H1 (cell line): ENCODE measurements at regions not wholly inside any gene's neighbourhood (a gene's known extent, or its start where the extent isn't known, plus 50 kb on each side); places are given as distances from the start of the nearest gene placed in this dataset.
A peak's percentile ranks its signal among the peaks of the same experiment; 100 is the strongest.

Experiments used
- CTCF ChIA-PET: fragments of 300-600 bp; sonication (Branson Sonifier 250); formaldehyde crosslinking; loops from one replicate; lab custom pipeline; 2021; ENCODE audit not compliant: partially characterized antibody; lab: Charles Lee
- POLR2A ChIA-PET: fragments of 300-600 bp; sonication (Branson Sonifier 250); formaldehyde crosslinking; loops from one replicate; lab custom pipeline; 2021; ENCODE audit warnings: inconsistent platforms; ENCODE audit not compliant: partially characterized antibody; lab: Charles Lee
- DNase-seq, 2 experiments: peaks; one replicate each; pipeline versions ENCODE4 v3.0.0 to v3.0.0-alpha.2; 2010 to 2022; ENCODE audit warnings: low spot score in 2 of 2, low read depth in 1 of 2, mixed read lengths in 1 of 2
- FAIRE-seq: peaks from 2 replicates; lab custom pipeline; 2011; peaks lifted over from hg19 to GRCh38; lab: Jason Lieb, UNC
- H2AFZ ChIP-seq: 2 replicates; pipeline ENCODE4 v1.8.1; 2012; ENCODE audit warnings: low read length, inconsistent platforms
- H2AK5ac ChIP-seq: 2 replicates; pipeline ENCODE4 v1.6.1; 2013; ENCODE audit warnings: low read depth, low read length
- H2BK120ac ChIP-seq: replicated peaks from 2 replicates; pipeline ENCODE3; 2013; ENCODE audit warnings: low read depth, low read length, inconsistent platforms
- H2BK12ac ChIP-seq: 2 replicates; pipeline ENCODE4 v1.6.1; 2013; ENCODE audit warnings: low read depth, low read length
- H2BK15ac ChIP-seq: 2 replicates; pipeline ENCODE4 v1.6.1; 2013; ENCODE audit warnings: low read length
- H2BK20ac ChIP-seq: 2 replicates; pipeline ENCODE4 v1.6.1; 2013; ENCODE audit warnings: low read length
- H2BK5ac ChIP-seq: 2 replicates; pipeline ENCODE4 v1.6.1; 2013; ENCODE audit warnings: low read depth, low read length
- H3K14ac ChIP-seq: 2 replicates; pipeline ENCODE4 v1.6.1; 2013; ENCODE audit warnings: inconsistent platforms; ENCODE audit not compliant: insufficient read length
- H3K18ac ChIP-seq: 2 replicates; pipeline ENCODE4 v1.6.1; 2013; ENCODE audit warnings: low read length; ENCODE audit errors: extremely low read depth
- H3K23ac ChIP-seq: 2 replicates; pipeline ENCODE4 v1.6.1; 2013; ENCODE audit warnings: inconsistent platforms; ENCODE audit not compliant: insufficient read length
- H3K23me2 ChIP-seq: 2 replicates; pipeline ENCODE4 v1.6.1; 2013; ENCODE audit warnings: low read depth, low read length
- H3K27ac ChIP-seq: 2 replicates; pipeline ENCODE4 v1.6.1; 2011; ENCODE audit warnings: low read depth, low read length, inconsistent platforms
- H3K27me3 ChIP-seq, 4 experiments: replicated peaks in 1 of 4; 1 replicate in 1 of 4; 2 replicates in 3 of 4; pipeline versions ENCODE4 v1.6.1 to v1.8.1; 2011 to 2013; ENCODE audit warnings: low read length in 3 of 4, mild to moderate bottlenecking in 3 of 4, inconsistent platforms in 2 of 4, mixed read lengths in 2 of 4, moderate library complexity in 1 of 4; ENCODE audit not compliant: control insufficient read depth in 3 of 4, insufficient read depth in 3 of 4; ENCODE audit errors: extremely low read depth in 1 of 4
- H3K36me3 ChIP-seq, 4 experiments: 2 replicates each; pipeline versions ENCODE4 v1.6.1 to v1.8.1; 2011 to 2013; ENCODE audit warnings: mild to moderate bottlenecking in 4 of 4, low read length in 3 of 4, moderate library complexity in 2 of 4, control low read depth in 1 of 4, inconsistent platforms in 1 of 4; ENCODE audit not compliant: insufficient read depth in 4 of 4, control insufficient read depth in 2 of 4
- H3K4ac ChIP-seq: replicated peaks from 2 replicates; pipeline ENCODE3; 2013; ENCODE audit warnings: low read length, low read depth, mixed read lengths, inconsistent platforms; ENCODE audit not compliant: insufficient read length
- H3K4me1 ChIP-seq, 4 experiments: replicated peaks in 1 of 4; 1 replicate in 1 of 4; 2 replicates in 3 of 4; pipeline versions ENCODE4 v1.6.1 to v1.8.1; 2011 to 2013; ENCODE audit warnings: low read length in 3 of 4, inconsistent platforms in 2 of 4, mixed read lengths in 1 of 4; ENCODE audit not compliant: insufficient read depth in 4 of 4, control insufficient read depth in 3 of 4
- H3K4me2 ChIP-seq, 2 experiments: 2 replicates each; pipeline versions ENCODE4 v1.6.1 to v1.8.1; 2011 to 2013; ENCODE audit warnings: low read depth in 2 of 2, low read length in 2 of 2, control low read depth in 1 of 2, inconsistent platforms in 1 of 2, mild to moderate bottlenecking in 1 of 2; ENCODE audit not compliant: insufficient read depth in 1 of 2
- H3K4me3 ChIP-seq, 4 experiments: fragments of 200-600, 300-600 bp in 1 of 4; sonication (generic), shearing (Covaris generic), sonication (Bioruptor Twin) in 1 of 4; 2 replicates each; pipeline versions ENCODE4 v1.5.1 to v1.8.1; 2011 to 2016; ENCODE audit warnings: low read length in 4 of 4, low read depth in 3 of 4, control low read depth in 2 of 4, inconsistent platforms in 2 of 4, mild to moderate bottlenecking in 2 of 4, mixed read lengths in 1 of 4, moderate library complexity in 1 of 4; ENCODE audit not compliant: insufficient read depth in 2 of 4; ENCODE audit errors: extremely low read depth in 1 of 4
- H3K56ac ChIP-seq: replicated peaks from 2 replicates; pipeline ENCODE3; 2013; ENCODE audit warnings: low read depth, mild to moderate bottlenecking, mixed read lengths, low read length, inconsistent platforms; ENCODE audit not compliant: insufficient read length
- H3K79me1 ChIP-seq: 2 replicates; pipeline ENCODE4 v1.6.1; 2013; ENCODE audit warnings: low read depth, low read length, control low read depth
- H3K79me2 ChIP-seq, 2 experiments: 2 replicates each; pipeline versions ENCODE4 v1.6.1 to v1.8.1; 2012 to 2013; ENCODE audit warnings: low read length in 2 of 2, mild to moderate bottlenecking in 2 of 2, inconsistent platforms in 1 of 2; ENCODE audit not compliant: insufficient read depth in 2 of 2, control insufficient read depth in 1 of 2
- H3K9ac ChIP-seq, 4 experiments: replicated peaks in 1 of 4; 1 replicate in 1 of 4; 2 replicates in 3 of 4; pipeline versions ENCODE4 v1.6.1 to v1.8.1; 2011 to 2013; ENCODE audit warnings: low read depth in 3 of 4, low read length in 3 of 4, control low read depth in 2 of 4, mild to moderate bottlenecking in 2 of 4, moderate library complexity in 2 of 4, inconsistent platforms in 1 of 4; ENCODE audit errors: extremely low read depth in 1 of 4
- H3K9me3 ChIP-seq, 2 experiments: 2 replicates each; pipeline versions ENCODE4 v1.6.1 to v1.8.1; 2012 to 2013; ENCODE audit warnings: mild to moderate bottlenecking in 2 of 2, moderate library complexity in 2 of 2, control low read depth in 1 of 2, inconsistent platforms in 1 of 2, low read depth in 1 of 2, low read length in 1 of 2, mixed read lengths in 1 of 2; ENCODE audit not compliant: insufficient read depth in 2 of 2
- H4K20me1 ChIP-seq, 2 experiments: replicated peaks in 1 of 2; 2 replicates each; pipeline versions ENCODE3 to v1.8.1; 2011 to 2013; ENCODE audit warnings: inconsistent platforms in 2 of 2, low read length in 2 of 2, mild to moderate bottlenecking in 1 of 2; ENCODE audit not compliant: insufficient read depth in 2 of 2, control insufficient read depth in 1 of 2
- H4K5ac ChIP-seq: 2 replicates; pipeline ENCODE4 v1.6.1; 2013; ENCODE audit warnings: low read length, low read depth, mixed read lengths, inconsistent platforms; ENCODE audit not compliant: insufficient read length
- H4K8ac ChIP-seq: 2 replicates; pipeline ENCODE4 v1.8.0; 2013; ENCODE audit warnings: mild to moderate bottlenecking, moderate library complexity, low read length, inconsistent platforms; ENCODE audit not compliant: insufficient read depth; ENCODE audit errors: extremely low read depth
- H4K91ac ChIP-seq: replicated peaks from 2 replicates; pipeline ENCODE3; 2013; ENCODE audit warnings: low read length, mixed read lengths, inconsistent platforms; ENCODE audit not compliant: insufficient read length
- BRCA1 ChIP-seq: IDR thresholded peaks from 2 replicates; pipeline ENCODE4 v1.6.1; 2012; ENCODE audit warnings: low read depth, low read length, improper control_type of control experiment
- FOSL1 ChIP-seq: IDR thresholded peaks from 2 replicates; pipeline ENCODE4 v1.6.1; 2011; ENCODE audit warnings: mild to moderate bottlenecking, low read depth, low read length, moderate library complexity; ENCODE audit not compliant: insufficient read depth
- POLR2A ChIP-seq, 2 experiments: IDR thresholded peaks; 1 replicate in 1 of 2; 2 replicates in 1 of 2; pipeline ENCODE4 v1.6.1; 2011; ENCODE audit warnings: low read depth in 2 of 2, low read length in 2 of 2, mild to moderate bottlenecking in 2 of 2; ENCODE audit errors: control extremely low read depth in 1 of 2
- POU5F1 ChIP-seq: IDR thresholded peaks from 2 replicates; pipeline ENCODE4 v1.6.1; 2011; ENCODE audit warnings: low read depth, mild to moderate bottlenecking, low read length, moderate library complexity
- YY1 ChIP-seq: IDR thresholded peaks from 2 replicates; pipeline ENCODE4 v1.6.1; 2011; ENCODE audit warnings: low read depth, mild to moderate bottlenecking, low read length
- WGBS, 2 experiments: shearing (Covaris generic) in 1 of 2; methylation state at CpG; one replicate each; pipeline versions ENCODE4 v1.1.6 to v1.1.7; 2013 to 2015; ENCODE audit warnings: low lambda C conversion rate in 2 of 2, mixed read lengths in 2 of 2, inconsistent platforms in 1 of 2, low coverage in 1 of 2, missing lambda C conversion rate in 1 of 2; ENCODE audit not compliant: insufficient replicate concordance in 2 of 2, insufficient coverage in 1 of 2, insufficient read length in 1 of 2; ENCODE audit errors: extremely low coverage in 1 of 2, missing lambda C conversion rate in 1 of 2; 5-methylcytosine and 5-hydroxymethylcytosine counted together
- TF ChIP-seq, protein P1 (sequence below), 3 experiments: IDR thresholded peaks; 1 replicate in 2 of 3; 2 replicates in 1 of 3; pipeline versions ENCODE4 v1.5.1 to v1.6.1; 2011; ENCODE audit warnings: low read length in 3 of 3, mild to moderate bottlenecking in 3 of 3, inconsistent platforms in 2 of 3, low read depth in 1 of 3, moderate library complexity in 1 of 3; ENCODE audit not compliant: insufficient read depth in 1 of 3; ENCODE audit errors: control extremely low read depth in 1 of 3

- Histone ChIP-seq H3K79me1 (no peaks in the 10 kb centered on the region), H2AFZ (no peak overlapping the region), H4K91ac (no peak overlapping the region), H3K14ac (no peak overlapping the region), H3K23me2 (no peaks in the 10 kb centered on the region), H3K4me1 (peaks cover 0 to 9% (median 6%) of the 10 kb centered on the region in 4 experiments; a peak in 3 of 7 replicates), H3K27ac (no peak overlapping the region), H3K4ac (no peak overlapping the region), H2BK15ac (no peak overlapping the region), H3K27me3 (no peaks in the 10 kb centered on the region), H2BK5ac (no peak overlapping the region; the same call in 1 of the 2 replicates), H3K56ac (no peak overlapping the region), H3K18ac (no peak overlapping the region), H3K23ac (no peak overlapping the region), H2BK120ac (no peak overlapping the region), H2BK12ac (no peak overlapping the region), H4K5ac (no peak overlapping the region), H3K36me3 (no peaks in the 10 kb centered on the region; a peak in 1 of 8 replicates), H3K9me3 (peaks cover 3 to 5% of the 10 kb centered on the region in 2 experiments; a peak in 2 of 4 replicates), H3K4me3 (no peak overlapping the region), H3K4me2 (peak overlapping the region in 1 of 2 experiments; percentile 30; a peak in 1 of 4 replicates), H3K79me2 (no peaks in the 10 kb centered on the region), H4K8ac (no peak overlapping the region), H3K9ac (no peak overlapping the region), H2AK5ac (no peak overlapping the region), H2BK20ac (no peak overlapping the region), H4K20me1 (no peaks in the 10 kb centered on the region)
- no peak for FAIRE-seq
- CTCF ChIA-PET: no interaction called here
- no peak for DNase-seq
- POLR2A ChIA-PET: no interaction called here
- TF ChIP-seq POU5F1: 0 out of 2 replicates have a peak, but pooled peaks have one; percentile 11
- peak; percentile 9; the same call in 1 of the 2 replicates for TF ChIP-seq YY1
- TF ChIP-seq FOSL1: no peak
- TF ChIP-seq BRCA1: no peak
- no peak for TF ChIP-seq POLR2A (IDR thresholded peaks at IDR 0.05; ENCODE audit: control extremely low read depth in 1 of 2, low read depth in 2 of 2, low read length in 2 of 2)
- TF ChIP-seq, protein P1, sequence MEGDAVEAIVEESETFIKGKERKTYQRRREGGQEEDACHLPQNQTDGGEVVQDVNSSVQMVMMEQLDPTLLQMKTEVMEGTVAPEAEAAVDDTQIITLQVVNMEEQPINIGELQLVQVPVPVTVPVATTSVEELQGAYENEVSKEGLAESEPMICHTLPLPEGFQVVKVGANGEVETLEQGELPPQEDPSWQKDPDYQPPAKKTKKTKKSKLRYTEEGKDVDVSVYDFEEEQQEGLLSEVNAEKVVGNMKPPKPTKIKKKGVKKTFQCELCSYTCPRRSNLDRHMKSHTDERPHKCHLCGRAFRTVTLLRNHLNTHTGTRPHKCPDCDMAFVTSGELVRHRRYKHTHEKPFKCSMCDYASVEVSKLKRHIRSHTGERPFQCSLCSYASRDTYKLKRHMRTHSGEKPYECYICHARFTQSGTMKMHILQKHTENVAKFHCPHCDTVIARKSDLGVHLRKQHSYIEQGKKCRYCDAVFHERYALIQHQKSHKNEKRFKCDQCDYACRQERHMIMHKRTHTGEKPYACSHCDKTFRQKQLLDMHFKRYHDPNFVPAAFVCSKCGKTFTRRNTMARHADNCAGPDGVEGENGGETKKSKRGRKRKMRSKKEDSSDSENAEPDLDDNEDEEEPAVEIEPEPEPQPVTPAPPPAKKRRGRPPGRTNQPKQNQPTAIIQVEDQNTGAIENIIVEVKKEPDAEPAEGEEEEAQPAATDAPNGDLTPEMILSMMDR (IDR thresholded peaks at IDR 0.05; ENCODE audit: control extremely low read depth in 1 of 3, insufficient read depth in 1 of 3, low read depth in 1 of 3, low read length in 3 of 3): no peak
- WGBS, 2 experiments: 67% methylated on average over 4 of the region's 4 CpGs; no CpG with 5 or more reads in 1 of the 2 experiments
These were observed 113.8 kb upstream of the P2RY1 start for GRCh38 chr3:152720951-152721718.
